ENCODE measurements at regions not wholly inside any gene's neighbourhood (a gene's known extent, or its start where the extent isn't known, plus 50 kb on each side); places are given as distances from the start of the nearest gene placed in this dataset.

- TF ChIP-seq RAD51 (IDR thresholded peaks at IDR 0.05; ENCODE audit: borderline replicate concordance) (no peak), NFIC (IDR thresholded peaks at IDR 0.05; ENCODE audit: low read length) (no peak), MAX (IDR thresholded peaks at IDR 0.05) (no peak), ZNF768 (CRISPR knock-in tag; IDR thresholded peaks at IDR 0.05) (no peak), POLR2AphosphoS5 (IDR thresholded peaks at IDR 0.05; ENCODE audit: low read depth, low read length) (no peak), CTCF (CRISPR knock-in tag; IDR thresholded peaks at IDR 0.05) (no peak), EED (CRISPR knock-in tag; IDR thresholded peaks at IDR 0.05) (no peak), NFYB (CRISPR knock-in tag; IDR thresholded peaks at IDR 0.05) (no peak), ARNT2 (CRISPR knock-in tag; IDR thresholded peaks at IDR 0.05; ENCODE audit: low read depth) (no peak), CEBPG (CRISPR knock-in tag; IDR thresholded peaks at IDR 0.05) (no peak)
These were observed 150.5 kb downstream of the CD83 start for GRCh38 chr6:14267885-14268660.

Data from HepG2 (cell line).